ENCODE measurements at regions not wholly inside any gene's neighbourhood (a gene's known extent, or its start where the extent isn't known, plus 50 kb on each side); places are given as distances from the start of the nearest gene placed in this dataset.

DNA sequence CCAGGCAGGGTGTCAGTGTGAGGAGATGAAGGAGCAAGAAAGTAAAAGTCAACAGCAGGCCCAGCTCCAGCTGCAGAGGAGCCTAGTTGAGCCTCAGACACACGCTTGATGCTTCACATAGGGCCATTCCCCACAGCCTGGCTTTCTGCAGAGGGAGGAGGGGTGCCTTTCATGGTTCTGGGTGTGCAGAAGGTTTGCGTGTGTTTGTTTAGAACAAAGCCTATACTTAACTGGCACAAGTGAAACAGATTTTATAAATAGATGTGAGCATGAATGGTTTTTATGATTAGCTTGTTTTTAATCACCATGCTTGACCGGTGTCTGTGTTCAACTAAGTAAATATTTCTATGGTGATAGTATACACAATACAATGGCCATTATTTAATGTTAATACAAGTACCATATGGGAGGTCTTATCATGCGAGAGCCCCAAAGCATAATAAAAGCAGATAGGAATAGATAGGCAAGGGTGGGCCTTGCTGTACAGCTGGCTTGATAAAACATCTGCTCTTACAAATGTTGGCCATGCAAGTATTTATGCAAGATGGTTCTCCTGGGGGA, 290.2 kb downstream of the ETS1 start:
- ATAC-seq, result no peak
- Mint-ChIP-seq H3K27me3 (ENCODE audit: low read depth) (no peaks in the 10 kb centered on the region), H3K9me3 (no peaks in the 10 kb centered on the region), H3K4me3 (no peak overlapping the region), H3K4me1 (peaks cover 15% of the 10 kb centered on the region; the same call in 1 of the 2 replicates), H3K27ac (no peak overlapping the region), H3K36me3 (no peaks in the 10 kb centered on the region)
- TF ChIP-seq TEAD4 (CRISPR knock-in tag; IDR thresholded peaks at IDR 0.05), result no peak
- no peak for DNase-seq (ENCODE audit: low spot score)
- POLR2A ChIA-PET, result no interaction called here
- CTCF ChIA-PET, result interaction anchor here (1.8 kb wide), 1 partner anchor 335 kb away, joined by 8 read pairs; no protein-coding TSS in a partner anchor

DNA sequence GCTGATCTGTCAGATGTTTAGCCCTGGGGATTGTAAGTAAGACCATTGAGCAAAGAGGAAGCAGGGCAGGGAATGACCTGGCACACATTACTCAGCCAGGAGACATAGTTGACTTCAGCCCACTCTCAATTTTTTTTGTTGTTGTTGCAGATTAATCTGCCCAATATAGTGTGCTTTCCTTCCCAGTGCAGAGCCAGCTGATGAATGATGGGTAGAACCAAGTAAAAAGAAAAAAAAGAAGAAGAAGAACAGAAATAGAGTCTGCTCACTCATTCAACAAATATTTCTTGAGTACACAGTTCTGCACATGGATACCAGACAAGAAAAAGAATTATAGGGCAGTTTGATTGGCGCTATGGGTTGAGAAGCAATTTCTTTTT, 292.7 kb downstream of the ETS1 start:
- Mint-ChIP-seq H3K9me3 (no peaks in the 10 kb centered on the region), H3K4me3 (no peak overlapping the region), H3K27me3 (ENCODE audit: low read depth) (no peaks in the 10 kb centered on the region), H3K27ac (no peak overlapping the region), H3K36me3 (no peaks in the 10 kb centered on the region), H3K4me1 (peaks cover 19% of the 10 kb centered on the region)
- ATAC-seq, result no peak
- CTCF ChIA-PET, result interaction anchor here (1.4 kb wide), 1 partner anchor 337 kb away, joined by 6 read pairs; no protein-coding TSS in a partner anchor
- POLR2A ChIA-PET, result no interaction called here
- DNase-seq (ENCODE audit: low spot score), result no peak
- TF ChIP-seq, protein P1, sequence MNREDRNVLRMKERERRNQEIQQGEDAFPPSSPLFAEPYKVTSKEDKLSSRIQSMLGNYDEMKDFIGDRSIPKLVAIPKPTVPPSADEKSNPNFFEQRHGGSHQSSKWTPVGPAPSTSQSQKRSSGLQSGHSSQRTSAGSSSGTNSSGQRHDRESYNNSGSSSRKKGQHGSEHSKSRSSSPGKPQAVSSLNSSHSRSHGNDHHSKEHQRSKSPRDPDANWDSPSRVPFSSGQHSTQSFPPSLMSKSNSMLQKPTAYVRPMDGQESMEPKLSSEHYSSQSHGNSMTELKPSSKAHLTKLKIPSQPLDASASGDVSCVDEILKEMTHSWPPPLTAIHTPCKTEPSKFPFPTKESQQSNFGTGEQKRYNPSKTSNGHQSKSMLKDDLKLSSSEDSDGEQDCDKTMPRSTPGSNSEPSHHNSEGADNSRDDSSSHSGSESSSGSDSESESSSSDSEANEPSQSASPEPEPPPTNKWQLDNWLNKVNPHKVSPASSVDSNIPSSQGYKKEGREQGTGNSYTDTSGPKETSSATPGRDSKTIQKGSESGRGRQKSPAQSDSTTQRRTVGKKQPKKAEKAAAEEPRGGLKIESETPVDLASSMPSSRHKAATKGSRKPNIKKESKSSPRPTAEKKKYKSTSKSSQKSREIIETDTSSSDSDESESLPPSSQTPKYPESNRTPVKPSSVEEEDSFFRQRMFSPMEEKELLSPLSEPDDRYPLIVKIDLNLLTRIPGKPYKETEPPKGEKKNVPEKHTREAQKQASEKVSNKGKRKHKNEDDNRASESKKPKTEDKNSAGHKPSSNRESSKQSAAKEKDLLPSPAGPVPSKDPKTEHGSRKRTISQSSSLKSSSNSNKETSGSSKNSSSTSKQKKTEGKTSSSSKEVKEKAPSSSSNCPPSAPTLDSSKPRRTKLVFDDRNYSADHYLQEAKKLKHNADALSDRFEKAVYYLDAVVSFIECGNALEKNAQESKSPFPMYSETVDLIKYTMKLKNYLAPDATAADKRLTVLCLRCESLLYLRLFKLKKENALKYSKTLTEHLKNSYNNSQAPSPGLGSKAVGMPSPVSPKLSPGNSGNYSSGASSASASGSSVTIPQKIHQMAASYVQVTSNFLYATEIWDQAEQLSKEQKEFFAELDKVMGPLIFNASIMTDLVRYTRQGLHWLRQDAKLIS (CRISPR knock-in tag; IDR thresholded peaks at IDR 0.05; ENCODE audit: borderline replicate concordance), result no peak
- TF ChIP-seq RELA (CRISPR knock-in tag; IDR thresholded peaks at IDR 0.05; ENCODE audit: borderline replicate concordance), result no peak
- TF ChIP-seq GABPB1 (CRISPR knock-in tag; IDR thresholded peaks at IDR 0.05), result no peak
- no peak for TF ChIP-seq ATF2 (CRISPR knock-in tag; IDR thresholded peaks at IDR 0.05; ENCODE audit: borderline replicate concordance, low read depth)
- TF ChIP-seq ZNF532 (CRISPR knock-in tag; IDR thresholded peaks at IDR 0.05; ENCODE audit: borderline replicate concordance), result no peak
- TF ChIP-seq OVOL2 (CRISPR knock-in tag; IDR thresholded peaks at IDR 0.05; ENCODE audit: borderline replicate concordance), result no peak
- TF ChIP-seq IRF2 (CRISPR knock-in tag; IDR thresholded peaks at IDR 0.05; ENCODE audit: borderline replicate concordance, low read depth), result no peak

- Mint-ChIP-seq H3K27ac (no peak overlapping the region), H3K4me1 (peaks cover 19% of the 10 kb centered on the region), H3K4me3 (no peak overlapping the region), H3K27me3 (ENCODE audit: low read depth) (no peaks in the 10 kb centered on the region), H3K9me3 (no peaks in the 10 kb centered on the region), H3K36me3 (no peaks in the 10 kb centered on the region)
- DNase-seq (ENCODE audit: low spot score) (no peak), ATAC-seq (no peak)
- POLR2A ChIA-PET, result no interaction called here
- CTCF ChIA-PET, result interaction anchor here (1.7 kb wide), 1 partner anchor 338 kb away, joined by 6 read pairs; no protein-coding TSS in a partner anchor
- TF ChIP-seq ZNF425 (CRISPR knock-in tag; conservative IDR thresholded peaks at IDR 0.05) (no peak), ELF4 (CRISPR knock-in tag; IDR thresholded peaks at IDR 0.05; ENCODE audit: low read depth) (no peak)
These were observed 293.2 kb downstream of the ETS1 start for GRCh38 chr11:128294001-128294670.

Data from WTC11 (cell line).